ENCODE measurements at regions not wholly inside any gene's neighbourhood (a gene's known extent, or its start where the extent isn't known, plus 50 kb on each side); places are given as distances from the start of the nearest gene placed in this dataset.
A peak's percentile ranks its signal among the peaks of the same experiment; 100 is the strongest.

DNA sequence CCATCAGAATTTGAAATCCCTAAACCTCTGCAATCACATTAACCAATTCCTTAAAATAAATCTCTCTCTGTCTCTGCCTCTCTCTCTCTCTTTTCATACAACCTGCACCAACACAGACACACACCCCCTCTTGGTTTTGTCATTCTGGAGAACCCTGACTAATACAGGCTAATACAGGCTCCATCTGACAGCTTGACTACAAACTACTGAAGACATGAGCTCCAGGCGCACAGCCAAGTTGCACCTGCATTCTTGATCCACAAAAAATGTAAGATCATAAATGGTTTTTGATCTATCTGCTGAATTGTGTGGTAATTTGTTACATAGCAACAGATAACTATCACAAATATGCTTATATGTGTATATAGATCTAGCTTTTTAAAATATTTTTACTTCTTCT, 2414.2 kb downstream of the PCDH7 start:
- DNase-seq = no peak

DNA sequence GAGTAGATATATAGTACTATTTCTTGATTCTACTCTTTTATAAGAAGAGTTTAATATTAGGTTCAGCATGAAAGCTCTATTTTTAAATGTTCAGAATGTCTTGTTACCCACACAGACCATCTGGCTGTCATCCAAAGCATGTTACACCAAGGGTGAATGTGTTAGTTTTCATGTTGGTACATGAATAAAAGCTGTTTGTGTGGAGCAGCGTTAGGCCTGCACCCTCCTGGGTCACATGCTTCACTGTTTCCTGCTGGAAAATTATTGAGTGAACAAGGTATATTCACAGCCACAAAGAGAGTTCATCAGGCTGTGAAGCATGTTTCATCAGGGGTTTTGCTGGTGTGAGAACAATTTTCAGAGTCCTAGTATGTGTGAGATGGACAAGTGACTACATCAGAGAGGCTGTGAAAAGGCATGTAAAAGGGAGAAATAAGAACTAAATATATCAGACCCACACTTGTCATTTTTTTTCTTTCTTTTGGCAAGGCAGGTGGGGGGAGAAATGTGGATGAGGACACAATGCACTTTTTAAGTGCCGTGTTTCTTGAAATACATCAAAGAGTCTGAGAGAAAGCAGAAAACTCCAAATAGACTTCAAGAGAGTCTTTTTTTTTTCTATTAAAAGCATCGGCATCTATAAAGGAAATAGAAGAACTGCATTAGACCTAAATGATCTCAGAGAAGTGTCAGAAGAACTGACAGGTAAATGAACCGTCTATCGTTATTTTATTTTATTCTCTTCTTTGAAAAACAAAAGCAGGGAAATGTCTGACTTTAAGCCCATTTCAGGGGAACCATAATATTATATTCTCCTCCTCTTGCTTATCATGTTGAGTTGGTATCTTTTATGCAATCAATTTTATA, 2429.7 kb downstream of the PCDH7 start:
- DNase-seq = no peak

DNA sequence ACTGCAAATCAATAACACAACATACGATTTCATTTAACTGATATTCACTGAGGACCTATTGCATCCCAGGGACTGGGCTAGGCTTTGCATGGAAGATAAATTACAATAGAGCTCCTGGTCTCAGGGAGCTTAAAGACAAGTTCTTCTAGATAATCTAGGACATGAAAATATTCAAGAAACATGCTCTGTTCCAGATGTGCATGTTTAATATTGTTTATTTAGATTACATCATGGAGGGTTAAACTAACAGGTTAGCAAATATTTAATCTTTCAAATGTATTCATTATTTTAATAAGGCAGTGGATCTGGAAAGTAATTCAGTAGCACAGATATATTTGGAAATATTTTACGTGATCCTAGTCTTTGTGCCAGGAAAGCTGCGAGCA, 2430.3 kb downstream of the PCDH7 start:
- no peak for DNase-seq

DNA sequence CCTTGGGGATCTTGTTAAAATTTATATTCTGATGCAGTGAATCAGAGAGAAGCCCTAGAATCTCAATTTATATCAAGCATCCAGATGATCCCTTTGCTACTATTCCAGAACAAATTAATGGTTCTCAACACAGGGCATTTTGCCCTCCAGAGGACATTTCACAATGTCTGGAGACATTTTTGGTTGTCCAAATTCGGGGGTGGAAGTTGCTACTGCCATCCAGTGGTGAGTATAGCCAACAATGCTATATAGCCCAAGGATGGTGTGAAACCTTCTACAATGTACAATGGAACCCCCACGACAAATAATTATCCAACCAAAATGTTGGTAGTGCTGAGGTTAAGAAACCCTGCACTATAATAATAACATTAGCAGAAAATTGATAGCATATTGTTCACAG, 2440.0 kb downstream of the PCDH7 start:
- no peak for DNase-seq

DNA sequence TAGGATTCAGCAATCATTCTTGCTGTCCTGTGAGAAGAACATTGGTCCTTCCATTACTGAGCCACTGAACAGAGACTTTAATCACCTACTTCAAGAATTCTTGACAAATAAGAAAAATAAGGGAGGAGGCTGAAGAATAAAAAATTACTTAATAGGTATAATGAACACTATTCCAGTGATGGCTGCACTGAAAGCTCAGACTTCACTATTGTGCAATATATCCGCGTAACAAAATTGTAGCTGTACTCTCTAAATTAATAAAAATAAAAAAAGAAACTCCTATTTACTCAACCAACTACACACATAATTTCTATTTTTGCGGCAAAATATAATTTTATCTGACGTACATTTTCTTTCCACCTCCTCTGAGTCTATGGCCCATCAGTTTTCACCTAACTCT, 2441.0 kb downstream of the PCDH7 start:
- DNase-seq = no peak

GRCh38 chr4:33162122-33162521, 2442.0 kb downstream of the PCDH7 start:
- DNase-seq = no peak

DNA sequence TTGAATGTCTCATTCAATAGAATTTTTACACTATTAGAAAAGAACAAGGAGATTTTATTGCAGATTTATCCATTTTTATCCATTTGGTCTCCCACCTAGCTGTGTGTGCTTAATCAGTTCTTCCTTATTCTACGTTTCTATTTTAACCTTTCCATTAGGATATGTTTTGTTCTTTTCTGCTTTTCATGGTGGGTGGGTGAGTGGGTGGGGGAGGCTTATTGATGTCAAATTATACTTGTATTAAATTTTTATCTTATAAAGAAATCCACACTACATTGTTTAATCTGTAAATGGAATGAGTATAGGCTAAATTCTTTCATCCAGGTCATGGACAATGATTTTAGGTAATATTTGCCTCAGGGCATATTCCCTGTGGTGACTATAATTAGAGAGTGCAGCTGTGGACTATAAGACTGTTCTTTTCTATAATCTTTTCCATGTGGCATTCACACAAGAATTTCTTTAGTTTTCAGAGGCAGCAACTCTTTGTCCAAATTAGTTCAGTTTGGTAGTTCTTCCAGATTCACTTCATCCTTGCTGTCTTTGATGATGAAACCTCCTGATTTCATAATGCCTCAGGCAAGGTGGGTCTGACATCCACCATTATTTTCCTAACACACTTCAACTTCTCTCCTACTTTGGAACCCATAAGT, 2451.8 kb downstream of the PCDH7 start:
- no peak for DNase-seq

GRCh38 chr4:33176566-33176965, 2456.4 kb downstream of the PCDH7 start:
- DNase-seq = no peak

DNA sequence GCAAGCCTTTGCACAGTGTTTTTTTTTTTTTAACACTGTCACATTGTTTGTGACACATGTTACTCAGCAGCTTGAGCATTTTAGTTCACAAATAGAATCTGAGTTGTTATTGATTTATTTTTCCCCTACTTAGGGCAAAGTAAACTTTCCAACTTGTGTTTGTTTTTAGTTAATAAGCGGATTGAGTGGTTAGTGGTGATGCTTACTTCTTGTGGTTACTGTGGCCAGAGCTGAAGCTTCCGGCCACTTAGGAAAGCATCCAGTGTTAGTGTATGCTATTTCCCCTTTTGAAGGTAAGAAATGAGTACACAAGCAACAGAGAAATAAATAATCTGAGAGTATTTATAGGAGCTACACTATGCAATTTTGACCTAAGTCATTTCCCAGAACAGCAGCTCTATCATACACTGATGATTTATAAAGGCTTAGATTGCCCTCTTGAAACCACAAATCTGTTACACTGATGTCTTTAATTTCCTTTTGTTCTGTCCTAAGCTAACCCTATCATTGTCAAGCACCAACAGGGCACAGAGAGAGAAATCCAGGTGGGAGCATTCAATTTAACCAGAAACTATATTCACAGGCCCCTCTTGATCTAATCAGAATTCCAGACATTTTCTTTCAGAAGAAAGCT, 2464.6 kb downstream of the PCDH7 start:
- no peak for DNase-seq

GRCh38 chr4:33187035-33187434, 2466.9 kb downstream of the PCDH7 start:
- no peak for DNase-seq

- DNase-seq = no peak
Measured at GRCh38 chr4:33188733-33189132, 2468.6 kb downstream of the PCDH7 start.

GRCh38 chr4:33189169-33189568, 2469.0 kb downstream of the PCDH7 start:
- no peak for DNase-seq

GRCh38 chr4:33193109-33193508, 2472.9 kb downstream of the PCDH7 start:
- no peak for DNase-seq

DNA sequence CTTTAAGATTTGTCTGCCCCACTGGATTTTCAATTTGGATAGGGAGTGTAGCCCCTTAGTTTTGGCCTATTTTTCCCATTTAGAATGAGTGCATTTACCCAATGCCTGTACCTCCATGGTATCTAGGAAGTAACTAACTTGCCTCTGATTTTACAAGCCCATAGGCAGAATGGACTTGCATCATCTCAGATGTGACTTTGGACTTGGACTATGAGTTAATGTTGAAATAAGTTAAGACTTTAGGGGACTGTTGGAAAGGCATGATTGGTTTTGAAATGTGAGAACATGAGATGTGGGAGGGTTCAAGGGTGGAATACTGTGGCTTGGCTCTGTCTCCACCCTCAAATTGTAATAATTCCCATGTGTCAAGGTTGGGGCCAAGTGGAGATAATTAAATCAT, 2480.2 kb downstream of the PCDH7 start:
- DNase-seq = no peak

DNA sequence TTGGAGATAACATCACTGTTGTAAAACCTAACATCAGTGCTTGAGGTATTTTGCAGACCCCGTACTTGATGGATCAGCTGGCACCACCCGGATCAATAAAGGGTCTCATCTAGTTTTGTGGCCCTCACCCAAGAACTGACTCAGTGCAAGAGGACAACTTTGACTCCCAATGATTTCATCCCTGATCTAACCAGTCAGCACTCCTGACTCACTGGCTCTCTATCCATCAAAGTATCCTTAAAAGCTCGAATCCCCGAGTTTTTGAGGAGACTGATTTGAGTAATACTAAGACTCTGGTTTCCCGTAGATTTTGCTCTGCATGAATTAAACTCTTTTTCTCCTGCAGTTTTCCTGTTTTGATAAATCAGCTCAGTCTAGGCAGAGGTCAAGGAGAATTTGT, 2498.1 kb downstream of the PCDH7 start:
- DNase-seq = peak; percentile 55

GRCh38 chr4:33226133-33226532, 2506.0 kb downstream of the PCDH7 start:
- no peak for DNase-seq

DNA sequence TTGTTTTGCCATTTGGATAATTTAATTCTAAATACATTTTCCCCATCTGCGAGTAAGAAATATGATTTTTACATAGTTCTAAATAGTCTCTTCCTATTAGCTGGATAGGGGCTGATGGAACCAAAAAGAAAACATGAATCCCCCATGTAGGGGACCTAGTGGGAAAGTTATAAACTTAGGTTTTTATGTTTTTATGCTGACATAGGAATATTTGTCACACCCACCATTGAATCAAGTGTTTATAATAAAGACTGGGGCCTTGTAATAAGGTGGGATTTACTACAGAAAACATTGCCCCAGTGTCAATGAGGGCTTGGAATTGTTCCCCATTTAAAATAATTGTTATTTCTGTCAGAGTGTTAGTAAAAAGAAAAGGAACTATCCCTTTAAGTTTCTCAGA, 2506.6 kb downstream of the PCDH7 start:
- DNase-seq = no peak

DNA sequence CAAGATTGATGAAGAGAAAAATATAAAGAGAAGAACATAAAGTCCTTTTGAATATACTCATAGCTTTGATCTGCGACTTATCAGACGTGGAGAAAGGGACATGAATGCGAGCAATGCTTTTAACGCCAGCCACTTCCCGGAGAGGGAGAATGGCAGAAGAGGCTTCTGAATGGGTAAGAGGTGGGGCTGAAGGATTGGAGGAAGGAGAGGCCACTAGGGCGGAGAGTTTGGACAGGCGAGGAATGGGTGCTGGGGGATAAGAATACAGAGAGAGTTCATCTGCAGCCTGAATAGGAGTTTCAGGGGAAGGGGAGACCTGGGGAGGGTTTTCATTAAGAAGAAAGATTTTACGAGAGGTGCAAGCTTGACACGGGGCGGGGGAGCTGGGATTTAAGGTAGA, 2534.9 kb downstream of the PCDH7 start:
- DNase-seq = no peak

DNA sequence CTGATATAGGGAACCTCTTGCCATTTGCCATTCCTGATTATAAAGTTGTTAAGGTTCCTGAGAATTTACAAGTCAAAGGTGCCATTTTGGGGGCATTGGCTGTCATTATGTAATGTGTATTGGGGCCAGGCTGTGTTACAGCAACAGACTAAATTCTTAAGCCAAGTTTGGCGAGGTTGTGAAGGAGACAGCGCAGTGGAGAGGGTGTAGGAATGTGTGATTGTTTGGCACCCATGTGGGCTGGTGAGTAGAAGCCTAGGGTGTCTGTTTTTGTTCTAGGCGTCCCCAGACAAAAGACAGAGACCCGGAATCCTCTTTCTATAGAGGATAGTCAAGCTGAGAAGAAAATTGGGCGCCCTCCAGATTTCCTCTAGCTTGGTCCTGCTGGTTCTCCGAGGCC, 2535.3 kb downstream of the PCDH7 start:
- DNase-seq = no peak

- DNase-seq = no peak
Measured at GRCh38 chr4:33262824-33263223, 2542.7 kb downstream of the PCDH7 start.

DNA sequence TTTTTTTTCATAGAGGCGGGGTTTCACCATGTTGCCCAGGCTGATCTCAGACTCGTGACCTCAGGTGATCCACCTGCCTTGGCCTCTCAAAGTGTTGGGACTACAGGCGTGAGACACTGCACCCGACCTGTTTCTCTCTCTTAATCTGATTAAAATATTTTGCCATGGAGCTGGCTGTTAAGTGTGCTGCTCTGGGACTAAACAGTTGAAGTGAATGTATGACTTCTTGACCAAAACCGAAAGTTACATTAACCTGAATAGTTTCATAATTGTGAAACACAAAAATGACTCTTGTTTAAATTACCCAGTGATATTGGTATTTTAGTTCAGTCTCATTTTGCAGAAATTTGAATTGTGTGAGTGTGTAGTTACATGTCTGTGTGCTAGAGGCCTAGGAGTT, 2548.6 kb downstream of the PCDH7 start:
- no peak for DNase-seq

- DNase-seq = no peak
Measured at GRCh38 chr4:33270403-33270802, 2550.2 kb downstream of the PCDH7 start.

- no peak for DNase-seq
Measured at GRCh38 chr4:33272722-33273121, 2552.6 kb downstream of the PCDH7 start.

- no peak for DNase-seq
Measured at GRCh38 chr4:33283818-33284217, 2563.6 kb downstream of the PCDH7 start.

All from islet precursor cell (in vitro differentiated cells).